ENCODE measurements at regions not wholly inside any gene's neighbourhood (a gene's known extent, or its start where the extent isn't known, plus 50 kb on each side); places are given as distances from the start of the nearest gene placed in this dataset.

DNA sequence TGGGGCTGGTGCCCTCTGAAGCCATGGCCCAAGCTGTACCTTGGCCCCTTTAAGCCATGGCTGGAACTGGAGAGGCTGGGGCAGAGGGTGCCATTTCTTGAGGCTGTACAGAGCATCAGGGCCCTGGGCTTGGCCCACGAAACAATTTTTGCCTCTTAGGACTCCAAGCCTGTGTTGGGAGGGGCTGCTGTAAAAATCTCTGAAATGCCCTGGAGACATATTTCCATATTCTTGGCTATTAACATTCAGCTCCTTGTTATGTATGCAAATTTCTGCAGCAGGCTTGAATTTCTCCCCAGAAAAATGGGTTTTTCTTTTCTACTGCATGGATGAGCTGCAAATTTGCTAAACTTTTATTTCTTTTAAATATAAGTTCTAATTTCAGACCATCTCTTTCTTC is 834.0 kb downstream of the DSC3 start:
- TF ChIP-seq POLR2A (IDR thresholded peaks at IDR 0.05; ENCODE audit: low read length) (no peak), GATA1 (IDR thresholded peaks at IDR 0.05; ENCODE audit: low read depth, low read length) (no peak)

Data from erythroblast (primary cell).